ENCODE measurements at regions not wholly inside any gene's neighbourhood (a gene's known extent, or its start where the extent isn't known, plus 50 kb on each side); places are given as distances from the start of the nearest gene placed in this dataset.
"Not testable (repeated sequence)": the region's sequence is repeated elsewhere in the genome, so short reads cannot be mapped to it uniquely, and the experiment has no call there.

DNA sequence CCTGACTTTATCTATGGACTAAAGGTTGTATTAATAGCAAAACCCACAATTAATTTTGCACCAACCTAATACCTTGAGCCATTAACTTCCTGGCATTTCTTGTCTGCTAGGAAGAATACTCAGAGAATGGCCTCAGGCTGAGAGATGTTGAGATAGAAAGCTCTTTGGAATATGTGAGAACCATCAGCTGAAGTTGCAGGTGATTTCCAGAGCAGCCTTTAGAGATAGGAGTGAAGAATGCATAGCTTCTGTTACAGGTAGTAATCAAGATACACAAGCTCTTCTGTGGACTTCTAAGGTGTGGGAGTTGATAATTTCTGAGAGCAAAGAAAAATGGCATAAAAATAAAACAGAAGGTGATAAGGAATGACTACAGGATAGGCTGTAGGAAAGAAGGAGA is 669.3 kb upstream of the SEMA6D start:
- H3K4me3 Mint-ChIP-seq; DNase-seq; H3K36me3 Mint-ChIP-seq (ENCODE audit: low read depth); H3K27me3 Mint-ChIP-seq; H3K4me1 Mint-ChIP-seq; H3K27ac Mint-ChIP-seq; ATAC-seq: not testable (repeated sequence)
- peaks cover 24% of the 10 kb centered on the region for H3K9me3 Mint-ChIP-seq

DNA sequence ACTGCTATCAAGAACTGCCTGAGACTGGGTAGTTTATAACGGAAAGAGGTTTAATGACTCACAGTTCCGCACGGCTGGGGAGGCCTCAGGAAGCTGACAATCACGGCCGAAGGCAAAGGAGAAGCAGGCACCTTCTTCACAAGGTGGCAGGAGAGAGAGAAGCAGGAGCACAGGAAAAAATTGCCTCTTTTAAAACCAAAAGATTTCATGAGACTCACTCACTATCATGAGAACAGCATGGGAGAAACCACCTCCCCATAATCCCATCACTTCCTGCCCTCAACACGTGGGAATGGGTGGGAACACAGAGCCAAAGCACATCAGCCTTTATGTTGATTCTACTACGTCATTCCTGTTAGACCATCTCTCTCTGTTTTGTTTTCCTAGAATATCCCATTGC is 650.9 kb upstream of the SEMA6D start:
- Mint-ChIP-seq H3K27me3 (no peaks in the 10 kb centered on the region), H3K4me1 (no peaks in the 10 kb centered on the region), H3K4me3 (no peak overlapping the region), H3K36me3 (ENCODE audit: low read depth) (no peaks in the 10 kb centered on the region), H3K9me3 (no peaks in the 10 kb centered on the region), H3K27ac (no peak overlapping the region)
- no peak for DNase-seq
- ATAC-seq: no peak

DNA sequence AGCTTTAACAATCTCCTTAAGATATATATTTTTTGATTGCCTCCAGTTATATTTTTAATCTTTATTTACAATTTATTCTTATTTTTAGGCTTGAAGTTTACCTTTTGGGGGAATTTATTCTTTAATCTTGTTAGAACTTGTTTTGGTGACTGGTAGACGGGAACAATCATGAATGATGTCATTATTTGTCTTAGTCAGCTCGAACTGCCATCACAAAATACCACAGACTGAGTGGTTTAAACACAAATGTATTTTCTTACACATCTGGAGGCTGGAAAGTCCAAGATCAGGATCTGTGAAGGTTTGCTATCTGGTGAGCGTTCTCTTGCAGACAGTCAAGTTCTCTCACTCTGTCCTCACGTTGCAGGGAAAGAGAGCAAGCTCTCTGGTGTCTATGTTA is 639.5 kb upstream of the SEMA6D start:
- not testable (repeated sequence) for DNase-seq; H3K4me3 Mint-ChIP-seq; H3K27ac Mint-ChIP-seq; H3K36me3 Mint-ChIP-seq (ENCODE audit: low read depth); H3K27me3 Mint-ChIP-seq; ATAC-seq; H3K4me1 Mint-ChIP-seq
- H3K9me3 Mint-ChIP-seq: peaks cover 11% of the 10 kb centered on the region

DNA sequence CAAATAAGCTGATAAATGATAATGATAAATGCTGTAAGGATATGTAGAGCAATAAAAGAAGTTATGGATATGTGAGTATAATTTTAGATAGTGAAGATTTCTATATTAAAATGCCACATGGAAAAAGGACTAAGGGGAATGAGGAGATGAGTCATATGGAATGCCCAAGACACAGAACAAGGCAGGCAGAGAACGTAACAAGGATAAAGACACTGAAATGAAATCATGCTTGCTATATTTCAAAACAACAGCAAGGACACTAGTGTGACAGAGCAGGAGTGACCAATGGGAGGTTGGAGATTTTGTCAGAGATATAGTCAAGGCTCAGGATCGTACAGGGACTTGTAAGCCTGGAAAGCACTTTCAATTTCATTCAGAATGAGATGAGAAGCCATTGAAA is 621.5 kb upstream of the SEMA6D start:
- Mint-ChIP-seq H3K27ac (no peak overlapping the region), H3K9me3 (peaks cover 3% of the 10 kb centered on the region), H3K36me3 (ENCODE audit: low read depth) (no peaks in the 10 kb centered on the region), H3K4me3 (no peak overlapping the region), H3K4me1 (no peaks in the 10 kb centered on the region), H3K27me3 (no peaks in the 10 kb centered on the region)
- DNase-seq (no peak), ATAC-seq (no peak)

DNA sequence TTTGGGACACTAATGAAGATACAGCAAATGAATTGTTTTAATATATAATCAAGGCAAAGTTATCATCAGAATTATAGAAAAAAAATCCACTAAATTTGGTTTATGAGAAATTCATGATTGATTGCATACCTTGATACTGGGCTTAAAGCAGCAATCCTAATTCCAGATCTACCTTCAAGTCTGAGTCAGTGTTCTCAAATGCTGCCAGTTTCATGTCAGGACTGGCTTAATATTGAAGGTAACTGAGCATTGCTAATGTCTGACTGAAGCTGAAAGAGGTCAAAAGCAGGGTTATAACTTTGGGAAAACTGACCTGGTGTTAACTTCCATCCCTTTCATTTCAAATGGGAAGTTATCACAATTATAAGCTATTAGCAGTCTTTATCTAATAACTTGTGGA is 618.8 kb upstream of the SEMA6D start:
- not testable (repeated sequence) for DNase-seq; H3K27me3 Mint-ChIP-seq; H3K9me3 Mint-ChIP-seq; H3K4me3 Mint-ChIP-seq; H3K27ac Mint-ChIP-seq; ATAC-seq; H3K36me3 Mint-ChIP-seq (ENCODE audit: low read depth); H3K4me1 Mint-ChIP-seq

DNA sequence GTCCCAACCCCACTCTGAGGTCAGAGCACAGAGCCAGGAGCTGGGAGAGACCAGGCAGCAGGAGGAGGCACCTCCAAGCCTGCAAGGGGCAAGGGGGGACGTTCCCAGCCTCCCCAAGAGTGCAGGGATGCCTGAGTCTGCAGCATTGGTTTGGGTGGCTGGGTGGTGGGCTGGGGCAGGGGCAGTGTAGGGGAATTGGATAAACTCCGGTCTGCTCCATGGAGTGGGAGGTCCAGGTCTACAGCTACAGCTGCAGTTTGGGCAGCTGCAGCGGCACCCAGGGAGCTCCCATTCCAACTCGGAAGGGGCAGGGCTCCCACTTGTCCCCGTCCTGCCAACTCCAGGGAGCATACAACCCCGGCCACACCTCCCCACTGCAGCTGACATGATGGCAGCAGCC is 617.5 kb upstream of the SEMA6D start:
- H3K27me3 Mint-ChIP-seq, H3K27ac Mint-ChIP-seq, H3K4me1 Mint-ChIP-seq: not testable (repeated sequence)

DNA sequence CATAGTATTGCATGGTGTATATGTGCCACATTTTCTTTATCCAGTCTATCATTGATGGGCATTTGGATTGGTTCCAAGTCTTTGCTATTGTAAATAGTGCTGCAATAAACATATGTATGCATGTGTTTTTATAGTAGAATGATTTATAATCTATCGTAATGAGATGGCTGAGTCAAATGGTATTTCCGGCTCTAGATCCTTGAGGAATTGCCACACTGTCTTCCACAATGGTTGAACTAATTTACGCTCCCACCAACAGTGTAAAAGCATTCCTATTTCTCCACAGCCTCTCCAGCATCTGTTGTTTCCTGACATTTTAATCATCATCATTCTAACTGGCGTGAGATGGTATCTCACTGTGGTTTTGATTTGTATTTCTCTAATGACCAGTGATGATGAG is 608.5 kb upstream of the SEMA6D start:
- DNase-seq; ATAC-seq; H3K27ac Mint-ChIP-seq; H3K4me3 Mint-ChIP-seq; H3K27me3 Mint-ChIP-seq; H3K36me3 Mint-ChIP-seq (ENCODE audit: low read depth); H3K4me1 Mint-ChIP-seq: not testable (repeated sequence)
- H3K9me3 Mint-ChIP-seq: peaks cover 22% of the 10 kb centered on the region

More for the DNA sequence above, 617.5 kb upstream of the SEMA6D start:
- not testable (repeated sequence) for ATAC-seq; H3K9me3 Mint-ChIP-seq; H3K4me3 Mint-ChIP-seq; H3K36me3 Mint-ChIP-seq (ENCODE audit: low read depth); DNase-seq

DNA sequence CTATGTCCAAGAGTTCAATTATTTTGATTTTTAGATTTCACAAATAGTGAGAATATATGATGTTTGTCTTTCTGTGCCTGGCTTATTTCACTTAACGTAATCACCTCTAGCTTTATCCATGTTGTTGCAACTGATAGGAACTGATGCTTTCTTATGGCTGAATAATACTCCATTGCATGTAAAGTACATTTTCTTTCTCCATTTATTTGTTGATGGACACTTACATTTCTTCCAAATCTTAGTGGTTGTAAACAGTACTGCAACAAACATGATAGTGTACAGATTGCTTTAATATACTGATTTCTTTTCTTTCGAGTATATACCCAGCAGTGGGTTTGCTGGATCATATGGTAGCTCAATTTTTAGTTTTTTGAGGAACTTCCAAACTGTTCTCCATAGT is 600.6 kb upstream of the SEMA6D start:
- Mint-ChIP-seq H3K36me3 (ENCODE audit: low read depth) (no peaks in the 10 kb centered on the region), H3K27ac (no peak overlapping the region), H3K9me3 (peaks cover 27% of the 10 kb centered on the region), H3K4me3 (no peak overlapping the region), H3K4me1 (no peaks in the 10 kb centered on the region), H3K27me3 (no peaks in the 10 kb centered on the region)
- ATAC-seq (no peak), DNase-seq (no peak)

DNA sequence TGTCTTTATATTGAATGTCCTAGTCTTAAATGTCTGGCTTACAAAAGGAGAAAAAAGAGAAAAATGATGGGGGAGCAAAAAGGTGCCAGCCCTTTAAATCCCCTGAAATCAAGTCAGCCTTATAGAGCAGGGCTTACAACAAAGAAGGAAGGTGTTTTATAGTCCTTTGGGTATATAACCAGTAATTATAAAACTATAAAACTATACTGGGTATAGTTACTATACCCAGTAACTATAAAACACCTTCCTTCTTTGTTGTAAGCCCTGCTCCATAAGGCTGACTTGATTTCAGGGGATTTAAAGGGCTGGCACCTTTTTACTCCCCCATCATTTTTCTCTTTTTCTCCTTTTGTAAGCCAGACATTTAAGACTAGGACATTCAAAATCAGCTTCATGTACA is 598.0 kb upstream of the SEMA6D start:
- Mint-ChIP-seq H3K27ac (no peak overlapping the region), H3K36me3 (ENCODE audit: low read depth) (no peaks in the 10 kb centered on the region), H3K9me3 (peaks cover 26% of the 10 kb centered on the region), H3K4me1 (no peaks in the 10 kb centered on the region), H3K4me3 (no peak overlapping the region), H3K27me3 (no peaks in the 10 kb centered on the region)
- DNase-seq (no peak), ATAC-seq (no peak)

DNA sequence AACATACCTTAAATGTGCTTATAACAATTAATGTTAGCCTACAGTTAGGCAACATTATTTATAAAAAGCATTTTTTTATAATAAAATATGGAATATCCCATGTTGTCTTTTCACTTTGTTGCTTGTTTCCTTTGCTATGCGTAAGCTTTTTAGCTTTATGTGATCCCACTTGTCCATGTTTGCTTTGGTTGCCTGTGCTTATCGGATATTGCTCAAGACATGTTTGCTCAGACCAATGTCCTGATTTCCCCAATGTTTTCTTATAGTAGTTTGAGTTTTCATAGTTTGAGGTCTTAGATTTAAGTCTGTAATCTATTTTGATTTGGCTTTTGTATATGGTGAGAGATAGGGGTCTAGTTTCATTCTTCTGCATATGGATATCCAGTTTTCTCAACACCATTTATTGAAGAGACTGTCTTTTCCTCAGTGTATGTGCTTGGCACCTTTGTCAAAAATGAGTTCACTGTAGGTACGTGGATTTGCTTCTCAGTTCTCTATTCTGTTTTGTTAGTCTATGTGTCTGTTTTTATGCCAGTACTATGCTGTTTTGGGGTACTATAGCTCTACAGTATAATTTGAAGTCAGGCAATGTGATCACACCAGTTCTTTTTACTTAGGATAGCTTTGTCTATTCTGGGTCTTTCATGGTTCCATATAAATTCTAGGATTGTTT is 592.7 kb upstream of the SEMA6D start:
- no peak for DNase-seq
- H3K4me3 Mint-ChIP-seq: no peak overlapping the region
- no peaks in the 10 kb centered on the region for H3K27me3 Mint-ChIP-seq
- H3K4me1 Mint-ChIP-seq: no peaks in the 10 kb centered on the region
- no peak overlapping the region for H3K27ac Mint-ChIP-seq
- peaks cover 26% of the 10 kb centered on the region for H3K9me3 Mint-ChIP-seq
- H3K36me3 Mint-ChIP-seq (ENCODE audit: low read depth): no peaks in the 10 kb centered on the region
- ATAC-seq: no peak

DNA sequence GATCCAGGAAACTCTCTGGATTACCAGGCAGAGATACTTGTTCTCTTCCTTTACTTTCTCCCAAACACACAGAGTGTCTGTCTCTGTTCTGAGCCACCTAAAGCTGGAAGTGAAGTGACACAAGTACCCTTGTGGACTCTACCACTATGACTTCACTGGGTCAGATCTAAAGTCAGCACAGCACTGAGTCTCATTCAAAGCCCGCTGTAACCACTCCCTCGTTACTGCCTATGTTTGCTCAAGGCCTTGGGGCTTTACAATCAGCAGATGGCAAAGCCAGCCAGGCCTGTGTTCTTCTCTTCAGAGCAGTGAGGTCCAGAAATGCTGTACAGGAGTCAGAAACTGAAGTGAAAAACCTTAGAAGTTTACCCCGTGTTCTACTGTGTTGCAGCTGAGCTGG is 588.3 kb upstream of the SEMA6D start:
- Mint-ChIP-seq H3K9me3 (peaks cover 7% of the 10 kb centered on the region), H3K27me3 (no peaks in the 10 kb centered on the region), H3K4me3 (no peak overlapping the region), H3K36me3 (ENCODE audit: low read depth) (no peaks in the 10 kb centered on the region), H3K27ac (no peak overlapping the region), H3K4me1 (no peaks in the 10 kb centered on the region)
- DNase-seq (no peak), ATAC-seq (no peak)

DNA sequence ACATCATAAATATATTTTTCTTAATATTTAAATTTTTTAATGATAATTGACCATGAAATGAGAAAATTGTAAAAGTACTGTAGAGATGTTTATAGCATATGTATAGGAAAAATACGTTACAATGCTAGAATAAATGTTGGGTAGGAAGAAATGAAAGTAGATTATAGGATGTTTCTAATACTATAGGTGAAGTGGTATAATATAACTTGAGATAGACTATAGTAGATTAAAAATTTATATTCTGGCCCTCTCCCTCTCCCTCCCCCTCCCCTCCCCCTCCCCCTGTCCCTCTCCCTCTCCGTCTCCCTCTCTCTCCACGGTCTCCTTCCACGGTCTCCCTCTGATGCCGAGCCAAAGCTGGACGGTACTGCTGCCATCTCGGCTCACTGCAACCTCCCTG is 585.9 kb upstream of the SEMA6D start:
- not testable (repeated sequence) for H3K9me3 Mint-ChIP-seq; H3K27ac Mint-ChIP-seq; DNase-seq; ATAC-seq; H3K4me1 Mint-ChIP-seq; H3K4me3 Mint-ChIP-seq; H3K27me3 Mint-ChIP-seq; H3K36me3 Mint-ChIP-seq (ENCODE audit: low read depth)

DNA sequence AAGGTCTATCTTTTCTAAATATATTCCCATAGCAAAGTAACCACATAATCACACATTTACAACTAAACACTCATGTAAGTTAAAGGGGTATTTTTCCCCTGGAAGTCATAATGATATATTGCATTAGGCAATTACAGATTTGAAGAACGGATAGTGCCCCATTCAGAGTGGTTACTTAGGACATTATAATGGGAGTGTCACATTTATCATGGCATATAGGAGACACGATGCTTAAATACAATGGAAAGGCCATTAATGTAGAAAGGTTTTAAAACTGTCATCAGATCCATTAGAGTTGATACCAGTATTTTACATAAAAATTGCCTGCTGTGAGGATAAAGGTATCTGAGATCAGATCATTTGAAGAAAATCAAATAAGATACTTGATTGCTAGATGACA is 582.0 kb upstream of the SEMA6D start:
- Mint-ChIP-seq H3K4me3 (no peak overlapping the region), H3K9me3 (no peaks in the 10 kb centered on the region), H3K27ac (no peak overlapping the region), H3K36me3 (ENCODE audit: low read depth) (no peaks in the 10 kb centered on the region), H3K27me3 (no peaks in the 10 kb centered on the region), H3K4me1 (no peaks in the 10 kb centered on the region)
- ATAC-seq (no peak), DNase-seq (no peak)

DNA sequence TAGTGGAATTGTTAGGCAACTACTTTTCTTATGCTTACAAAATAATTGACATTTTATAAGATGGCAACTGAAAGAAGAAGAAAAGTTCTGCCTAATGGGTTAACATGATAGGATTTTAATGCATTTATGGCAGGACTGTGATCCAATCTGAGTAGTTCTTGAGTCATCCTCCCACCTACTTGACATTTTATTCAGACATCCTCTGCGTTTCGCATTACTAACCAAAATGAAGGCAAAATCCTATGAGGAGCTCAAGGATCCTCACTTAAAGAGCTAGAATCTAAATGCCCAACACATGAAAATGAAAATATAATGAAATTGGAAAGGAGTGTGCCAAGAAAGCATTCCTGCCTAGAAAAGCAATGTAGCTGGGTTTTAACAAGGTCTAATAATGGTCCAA is 581.1 kb upstream of the SEMA6D start:
- Mint-ChIP-seq H3K36me3 (ENCODE audit: low read depth) (no peaks in the 10 kb centered on the region), H3K27me3 (no peaks in the 10 kb centered on the region), H3K4me3 (no peak overlapping the region), H3K27ac (no peak overlapping the region), H3K4me1 (no peaks in the 10 kb centered on the region), H3K9me3 (no peaks in the 10 kb centered on the region)
- ATAC-seq: no peak
- DNase-seq: no peak

DNA sequence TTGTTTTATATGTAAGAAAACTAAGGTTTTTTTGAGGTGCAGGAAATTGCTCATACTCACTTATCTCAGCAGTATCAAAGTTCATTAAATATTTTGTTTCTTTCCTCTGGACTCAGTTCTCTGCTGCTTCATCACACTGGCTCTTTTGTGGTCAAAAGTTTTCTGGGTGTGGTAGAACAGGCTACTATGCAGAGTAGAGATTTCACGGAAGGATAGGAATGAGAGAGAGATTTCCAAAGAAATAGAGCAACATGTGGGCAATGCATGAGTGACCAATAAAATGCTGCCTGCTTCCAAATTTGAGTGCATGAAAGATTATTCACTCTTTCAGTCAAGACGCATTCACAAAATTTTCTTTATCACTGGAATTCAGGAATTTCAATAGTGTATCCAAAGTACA is 577.3 kb upstream of the SEMA6D start:
- no peak overlapping the region for H3K4me3 Mint-ChIP-seq
- peaks cover 10% of the 10 kb centered on the region for H3K9me3 Mint-ChIP-seq
- no peak overlapping the region for H3K27ac Mint-ChIP-seq
- H3K4me1 Mint-ChIP-seq: no peaks in the 10 kb centered on the region
- H3K27me3 Mint-ChIP-seq: no peaks in the 10 kb centered on the region
- no peak for DNase-seq
- H3K36me3 Mint-ChIP-seq (ENCODE audit: low read depth): no peaks in the 10 kb centered on the region
- ATAC-seq: no peak

DNA sequence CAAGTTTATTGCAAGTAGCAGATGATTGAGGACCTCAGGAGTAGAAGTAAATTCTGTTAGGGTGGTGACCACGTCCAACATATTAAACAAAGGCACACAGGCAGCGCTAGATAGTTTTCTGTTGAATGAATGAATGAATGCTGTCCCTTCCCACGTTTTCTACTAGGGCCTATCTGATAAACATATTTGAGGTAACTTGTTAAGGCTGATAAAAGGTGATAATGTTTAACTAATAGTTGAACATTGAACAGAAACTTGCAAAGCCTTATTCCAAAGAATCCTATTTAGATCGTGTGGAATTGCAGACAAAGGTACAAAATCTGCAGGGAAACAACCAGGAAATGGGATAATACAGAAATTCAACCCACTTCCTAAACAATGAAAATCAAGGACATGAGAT is 559.5 kb upstream of the SEMA6D start:
- ATAC-seq (no peak), DNase-seq (no peak)
- Mint-ChIP-seq H3K27me3 (no peaks in the 10 kb centered on the region), H3K4me3 (no peak overlapping the region), H3K27ac (no peak overlapping the region), H3K9me3 (peaks cover 27% of the 10 kb centered on the region), H3K4me1 (no peaks in the 10 kb centered on the region), H3K36me3 (ENCODE audit: low read depth) (no peaks in the 10 kb centered on the region)

All from activated naive CD8-positive, alpha-beta T cell treated with anti-CD3 and anti-CD28 coated beads, Interleukin-2, amount 50 U/mL, for 24 hours (primary cell).